Body of pancreas (tissue), 4 donors: ENCODE measurements at regions not wholly inside any gene's neighbourhood (a gene's known extent, or its start where the extent isn't known, plus 50 kb on each side); places are given as distances from the start of the nearest gene placed in this dataset.

Experiments
- ATAC-seq: fragments of 150-250 bp; one replicate; pipeline ENCODE4 v1.9.1; 2016
- DNase-seq, 4 donors: peaks; one replicate each; pipeline ENCODE4 v3.0.0-alpha.2; 2019
- H3K27ac ChIP-seq, 4 donors: fragments of 200-600 bp; sonication (generic); 1 replicate in 3 of 4; 2 replicates in 1 of 4; pipeline versions ENCODE4 v1.5.1 to v1.6.1; 2016 to 2019; ENCODE audit warnings: mild to moderate bottlenecking in 1 of 4, mixed read lengths in 1 of 4, moderate library complexity in 1 of 4
- H3K27me3 ChIP-seq, 2 donors: fragments of 200-600 bp; sonication (generic); one replicate each; pipeline ENCODE4 v1.6.0; 2016; ENCODE audit warnings: mild to moderate bottlenecking in 1 of 2
- H3K36me3 ChIP-seq, 2 donors: fragments of 200-600 bp; sonication (generic); replicated peaks in 1 of 2; 2 replicates each; pipeline ENCODE4 v1.5.1; 2016; ENCODE audit warnings: low read depth in 2 of 2; ENCODE audit not compliant: insufficient read depth in 1 of 2
- H3K4me1 ChIP-seq: fragments of 200-600 bp; sonication (generic); one replicate; pipeline ENCODE4 v1.6.0; 2016
- H3K4me3 ChIP-seq, 2 donors: fragments of 200-600 bp; sonication (generic); 1 replicate in 1 of 2; 2 replicates in 1 of 2; pipeline ENCODE4 v1.5.1; 2016 to 2019
- H3K9me3 ChIP-seq, 3 donors: fragments of 200-600 bp; sonication (generic); 1 replicate in 2 of 3; 2 replicates in 1 of 3; pipeline ENCODE4 v1.5.1; 2016
- POLR2A ChIP-seq, 3 donors: fragments of 450-650 bp; IDR thresholded peaks; one replicate each; pipeline ENCODE4 v1.6.1; 2016; ENCODE audit warnings: antibody characterized with exemption in 3 of 3, mild to moderate bottlenecking in 2 of 3
- WGBS, 2 donors: methylation state at CpG; one replicate each; pipeline ENCODE4 v1.1.5; 2017; 5-methylcytosine and 5-hydroxymethylcytosine counted together
- intact Hi-C: fragments of 100-400 bp; cut with DNase I; formaldehyde crosslinking; loops from one replicate; pipeline ENCODE4 v1.15.1; 2023
- TF ChIP-seq, protein P1 (sequence below), 7 experiments: fragments of 450-650 bp in 4 of 7; fragments of 200-600 bp in 3 of 7; sonication (generic) in 3 of 7; IDR thresholded peaks; one replicate each; pipeline ENCODE4 v1.5.1; 2016 to 2019; ENCODE audit warnings: antibody characterized with exemption in 7 of 7

DNA sequence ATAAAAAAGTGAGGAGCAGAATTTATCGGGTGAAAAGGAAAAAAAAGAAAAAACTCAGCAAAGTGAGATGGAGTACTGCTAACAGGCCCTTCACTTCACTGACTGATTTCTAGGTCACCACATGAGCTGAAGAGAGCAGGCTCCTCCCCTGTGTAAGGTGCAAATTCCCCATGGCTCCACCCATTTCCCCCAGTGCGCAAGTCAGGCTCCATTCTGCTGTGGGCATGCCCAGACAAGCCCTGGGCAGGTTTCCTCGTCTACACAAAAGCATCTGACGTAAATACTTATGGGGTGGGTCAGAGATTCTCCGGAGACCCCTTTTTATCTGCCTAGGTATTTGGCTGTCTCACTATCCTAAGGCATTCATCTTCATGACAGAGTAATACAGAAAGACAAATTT lies 157.9 kb downstream of the MAGEB5 start:
- no peak overlapping the region for H3K4me3 ChIP-seq
- WGBS, 2 donors, result 76 to 89% methylated on average over 5 of the region's 5 CpGs
- ATAC-seq, result no peak
- H3K36me3 ChIP-seq, result no peaks in the 10 kb centered on the region
- TF ChIP-seq, protein P1, sequence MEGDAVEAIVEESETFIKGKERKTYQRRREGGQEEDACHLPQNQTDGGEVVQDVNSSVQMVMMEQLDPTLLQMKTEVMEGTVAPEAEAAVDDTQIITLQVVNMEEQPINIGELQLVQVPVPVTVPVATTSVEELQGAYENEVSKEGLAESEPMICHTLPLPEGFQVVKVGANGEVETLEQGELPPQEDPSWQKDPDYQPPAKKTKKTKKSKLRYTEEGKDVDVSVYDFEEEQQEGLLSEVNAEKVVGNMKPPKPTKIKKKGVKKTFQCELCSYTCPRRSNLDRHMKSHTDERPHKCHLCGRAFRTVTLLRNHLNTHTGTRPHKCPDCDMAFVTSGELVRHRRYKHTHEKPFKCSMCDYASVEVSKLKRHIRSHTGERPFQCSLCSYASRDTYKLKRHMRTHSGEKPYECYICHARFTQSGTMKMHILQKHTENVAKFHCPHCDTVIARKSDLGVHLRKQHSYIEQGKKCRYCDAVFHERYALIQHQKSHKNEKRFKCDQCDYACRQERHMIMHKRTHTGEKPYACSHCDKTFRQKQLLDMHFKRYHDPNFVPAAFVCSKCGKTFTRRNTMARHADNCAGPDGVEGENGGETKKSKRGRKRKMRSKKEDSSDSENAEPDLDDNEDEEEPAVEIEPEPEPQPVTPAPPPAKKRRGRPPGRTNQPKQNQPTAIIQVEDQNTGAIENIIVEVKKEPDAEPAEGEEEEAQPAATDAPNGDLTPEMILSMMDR (IDR thresholded peaks at IDR 0.05), result no peak
- no peak for TF ChIP-seq POLR2A (IDR thresholded peaks at IDR 0.05)
- no peak overlapping the region for H3K27ac ChIP-seq
- no peaks in the 10 kb centered on the region for H3K9me3 ChIP-seq
- DNase-seq, result no peak
- H3K27me3 ChIP-seq, result no peaks in the 10 kb centered on the region
- intact Hi-C loops, result no loop called here
- peaks cover 8% of the 10 kb centered on the region for H3K4me1 ChIP-seq

DNA sequence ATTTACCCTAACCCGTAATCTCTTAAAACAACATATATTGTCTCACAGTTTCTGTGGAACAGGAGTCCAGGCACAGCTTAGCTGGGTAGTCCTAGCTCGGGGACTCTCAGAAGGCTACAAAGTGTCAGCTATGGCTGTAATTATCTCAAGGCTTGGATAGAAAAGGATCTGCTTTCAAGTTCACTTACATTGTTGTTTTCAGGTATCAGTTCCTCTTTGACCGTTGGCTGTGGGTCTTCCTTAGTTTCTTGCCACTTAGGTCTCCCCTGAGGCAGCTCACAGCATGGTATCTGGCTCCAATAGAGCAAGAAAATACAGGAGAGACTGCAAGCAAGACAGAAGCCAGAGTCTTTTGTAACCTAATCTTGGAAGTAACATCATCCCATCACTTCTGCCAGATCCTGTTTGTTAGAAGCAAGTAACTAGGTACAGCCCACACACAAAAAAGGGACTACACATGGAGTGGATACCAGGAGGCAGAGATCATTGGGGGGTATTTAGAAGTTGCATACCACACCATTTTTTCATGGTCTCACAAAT lies 137.0 kb downstream of the MAGEB5 start:
- intact Hi-C loops, result no loop called here
- Histone ChIP-seq H3K4me3 (no peak overlapping the region), H3K9me3 (no peaks in the 10 kb centered on the region), H3K27ac (no peak overlapping the region), H3K27me3 (no peaks in the 10 kb centered on the region), H3K36me3 (no peaks in the 10 kb centered on the region), H3K4me1 (peaks cover 5% of the 10 kb centered on the region)
- DNase-seq (no peak), ATAC-seq (no peak)
- TF ChIP-seq, protein P1 (IDR thresholded peaks at IDR 0.05), result no peak
- TF ChIP-seq POLR2A (IDR thresholded peaks at IDR 0.05), result no peak
- WGBS, 2 donors, result 88 to 100% methylated on average over 3 of the region's 3 CpGs

DNA sequence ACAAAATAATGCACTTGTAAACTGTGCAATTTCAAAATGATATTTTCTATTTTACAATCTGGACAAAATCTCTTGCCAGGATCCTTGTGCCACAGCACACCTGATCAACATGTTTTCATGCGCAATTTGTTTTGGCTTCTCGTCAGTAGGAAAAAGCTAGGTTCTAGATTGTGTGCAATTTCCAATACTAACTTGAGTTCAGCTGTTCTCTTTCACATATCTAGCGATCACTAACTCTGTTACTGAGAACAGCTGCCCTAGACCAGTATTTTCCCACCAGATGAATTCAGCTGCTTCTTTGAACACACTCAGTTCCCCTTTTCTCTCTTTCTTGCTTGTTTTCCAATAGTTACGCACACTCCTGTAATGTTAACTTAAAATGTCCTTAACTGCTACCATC lies 131.2 kb downstream of the MAGEB5 start:
- DNase-seq (peak; percentile 58 to 81 (median 77)), ATAC-seq (peak; percentile 99)
- Histone ChIP-seq H3K36me3 (no peaks in the 10 kb centered on the region), H3K27ac (peak overlapping the region; percentile 58 to 80 (median 64)), H3K27me3 (no peaks in the 10 kb centered on the region), H3K4me3 (no peak overlapping the region), H3K4me1 (peaks cover 12% of the 10 kb centered on the region), H3K9me3 (no peaks in the 10 kb centered on the region)
- TF ChIP-seq, protein P1 (IDR thresholded peaks at IDR 0.05), result peak in 1 of 7 experiments; percentile 12
- no peak for TF ChIP-seq POLR2A (IDR thresholded peaks at IDR 0.05)
- WGBS, 2 donors, result 38 to 45% methylated on average over 4 of the region's 4 CpGs
- intact Hi-C loops, result no loop called here

DNA sequence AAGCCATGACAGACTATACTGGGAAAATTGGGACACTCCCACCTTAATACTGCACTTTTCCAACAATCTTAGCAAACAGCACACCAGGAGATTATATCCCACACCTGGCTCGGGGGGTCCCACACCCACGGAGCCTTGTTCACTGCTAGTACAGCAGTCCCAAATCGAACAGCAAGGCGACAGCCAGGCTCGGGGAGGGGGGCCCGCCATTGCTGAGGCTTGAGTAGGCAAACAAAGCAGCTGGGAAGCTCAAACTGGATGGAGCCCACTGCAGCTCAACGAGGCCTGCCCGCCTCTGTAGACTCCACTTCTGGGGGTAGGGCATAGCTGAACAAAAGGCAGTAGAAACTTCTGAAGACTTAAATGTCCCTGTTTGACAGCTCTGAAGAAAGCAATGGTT lies 118.3 kb downstream of the MAGEB5 start:
- TF ChIP-seq, protein P1 (IDR thresholded peaks at IDR 0.05), result no peak
- no peak for TF ChIP-seq POLR2A (IDR thresholded peaks at IDR 0.05)
- Histone ChIP-seq H3K36me3 (no peaks in the 10 kb centered on the region), H3K9me3 (no peaks in the 10 kb centered on the region), H3K27ac (no peak overlapping the region), H3K27me3 (no peaks in the 10 kb centered on the region), H3K4me1 (no peaks in the 10 kb centered on the region), H3K4me3 (no peak overlapping the region)
- DNase-seq (no peak), ATAC-seq (no peak)
- intact Hi-C loops, result no loop called here
- WGBS, 2 donors, result 89% methylated on average over 4 of the region's 8 CpGs; no CpG with 5 or more reads in 1 of the 2 donors

DNA sequence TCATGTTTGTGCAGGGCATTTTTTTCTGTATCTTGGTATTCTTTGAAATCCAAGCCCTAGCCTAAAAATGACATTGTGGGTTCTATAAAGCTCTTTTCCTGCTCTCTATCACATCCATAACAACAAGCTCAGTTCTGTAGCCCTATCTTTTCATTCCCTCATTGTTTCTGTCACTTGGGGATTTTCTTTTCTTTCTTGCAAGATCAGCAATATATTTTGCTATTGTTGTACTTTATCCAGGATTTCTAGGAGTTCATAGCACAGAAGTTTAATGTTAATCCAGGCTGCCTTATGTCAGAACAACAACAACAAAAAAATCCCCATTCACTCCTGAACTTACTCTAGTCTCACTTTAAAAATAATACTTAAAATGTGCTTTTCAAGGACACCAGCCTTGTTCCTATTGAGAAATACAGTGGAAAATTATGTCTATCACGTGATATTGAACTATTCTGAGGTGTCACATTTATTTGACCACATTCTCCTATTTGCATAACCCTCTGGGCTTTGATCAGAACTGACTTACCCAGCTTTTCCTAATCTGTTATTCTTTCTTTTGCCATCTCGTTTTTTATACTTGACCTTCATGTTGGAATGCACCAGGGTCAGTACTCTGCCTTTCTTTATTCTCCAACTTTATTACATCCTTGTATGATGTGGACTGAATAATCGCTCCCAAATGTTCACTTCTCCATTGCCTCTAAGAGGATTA lies 112.8 kb downstream of the MAGEB5 start:
- DNase-seq (no peak), ATAC-seq (peak; percentile 38)
- TF ChIP-seq, protein P1 (IDR thresholded peaks at IDR 0.05), result no peak
- Histone ChIP-seq H3K36me3 (no peaks in the 10 kb centered on the region), H3K4me1 (no peaks in the 10 kb centered on the region), H3K27me3 (no peaks in the 10 kb centered on the region), H3K27ac (no peak overlapping the region), H3K4me3 (no peak overlapping the region), H3K9me3 (no peaks in the 10 kb centered on the region)
- 34 to 39% methylated on average over 3 of the region's 3 CpGs for WGBS, 2 donors
- intact Hi-C loops, result no loop called here
